Keratinocyte (primary cell): ENCODE measurements at regions not wholly inside any gene's neighbourhood (a gene's known extent, or its start where the extent isn't known, plus 50 kb on each side); places are given as distances from the start of the nearest gene placed in this dataset.

Experiments used
- EZH2 ChIP-seq: IDR thresholded peaks from one replicate; pipeline ENCODE4 v1.6.1; 2012; ENCODE audit warnings: inconsistent platforms, mild to moderate bottlenecking, low read length, moderate library complexity
- TF ChIP-seq, protein P1 (sequence below), 3 experiments: IDR thresholded peaks in 1 of 3; conservative IDR thresholded peaks in 1 of 3; optimal IDR thresholded peaks in 1 of 3; 2 replicates in 2 of 3; 3 replicates in 1 of 3; pipeline versions ENCODE3 to v1.5.1; 2011; ENCODE audit warnings: low read length in 3 of 3, mild to moderate bottlenecking in 3 of 3, moderate library complexity in 2 of 3, control low read depth in 1 of 3, inconsistent platforms in 1 of 3; ENCODE audit not compliant: insufficient read depth in 2 of 3; ENCODE audit errors: extremely low read depth in 1 of 3

GRCh38 chr5:113869611-113870010, 356.1 kb downstream of the YTHDC2 start:
- TF ChIP-seq EZH2 = no peak
- TF ChIP-seq, protein P1, sequence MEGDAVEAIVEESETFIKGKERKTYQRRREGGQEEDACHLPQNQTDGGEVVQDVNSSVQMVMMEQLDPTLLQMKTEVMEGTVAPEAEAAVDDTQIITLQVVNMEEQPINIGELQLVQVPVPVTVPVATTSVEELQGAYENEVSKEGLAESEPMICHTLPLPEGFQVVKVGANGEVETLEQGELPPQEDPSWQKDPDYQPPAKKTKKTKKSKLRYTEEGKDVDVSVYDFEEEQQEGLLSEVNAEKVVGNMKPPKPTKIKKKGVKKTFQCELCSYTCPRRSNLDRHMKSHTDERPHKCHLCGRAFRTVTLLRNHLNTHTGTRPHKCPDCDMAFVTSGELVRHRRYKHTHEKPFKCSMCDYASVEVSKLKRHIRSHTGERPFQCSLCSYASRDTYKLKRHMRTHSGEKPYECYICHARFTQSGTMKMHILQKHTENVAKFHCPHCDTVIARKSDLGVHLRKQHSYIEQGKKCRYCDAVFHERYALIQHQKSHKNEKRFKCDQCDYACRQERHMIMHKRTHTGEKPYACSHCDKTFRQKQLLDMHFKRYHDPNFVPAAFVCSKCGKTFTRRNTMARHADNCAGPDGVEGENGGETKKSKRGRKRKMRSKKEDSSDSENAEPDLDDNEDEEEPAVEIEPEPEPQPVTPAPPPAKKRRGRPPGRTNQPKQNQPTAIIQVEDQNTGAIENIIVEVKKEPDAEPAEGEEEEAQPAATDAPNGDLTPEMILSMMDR (optimal IDR thresholded peaks at IDR 0.05 in 1 of 3, IDR thresholded peaks at IDR 0.05 in 1 of 3, conservative IDR thresholded peaks at IDR 0.05 in 1 of 3; ENCODE audit: extremely low read depth in 1 of 3, insufficient read depth in 2 of 3, low read length in 3 of 3) = no peak
